ENCODE measurements at regions not wholly inside any gene's neighbourhood (a gene's known extent, or its start where the extent isn't known, plus 50 kb on each side); places are given as distances from the start of the nearest gene placed in this dataset.

DNA sequence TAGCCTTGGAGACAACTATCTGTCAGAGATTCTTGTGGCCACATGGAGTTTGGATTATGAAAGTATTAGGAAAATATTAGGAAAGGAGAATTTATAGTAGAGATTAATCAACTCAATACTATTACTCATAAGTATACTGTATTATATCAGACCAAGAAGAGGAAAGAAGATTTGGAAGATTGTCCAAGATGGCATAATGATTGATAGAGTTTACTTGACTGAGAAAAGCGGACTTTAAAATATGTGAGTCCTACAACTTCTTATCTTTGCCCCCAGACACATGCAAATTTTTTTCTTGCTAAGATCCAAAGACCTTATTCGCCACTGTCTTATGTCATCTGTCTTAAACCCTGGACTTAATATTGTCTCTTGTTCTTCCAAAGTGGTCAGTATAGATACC, 54.8 kb upstream of the SHISA3 start:
- TF ChIP-seq, protein P1, sequence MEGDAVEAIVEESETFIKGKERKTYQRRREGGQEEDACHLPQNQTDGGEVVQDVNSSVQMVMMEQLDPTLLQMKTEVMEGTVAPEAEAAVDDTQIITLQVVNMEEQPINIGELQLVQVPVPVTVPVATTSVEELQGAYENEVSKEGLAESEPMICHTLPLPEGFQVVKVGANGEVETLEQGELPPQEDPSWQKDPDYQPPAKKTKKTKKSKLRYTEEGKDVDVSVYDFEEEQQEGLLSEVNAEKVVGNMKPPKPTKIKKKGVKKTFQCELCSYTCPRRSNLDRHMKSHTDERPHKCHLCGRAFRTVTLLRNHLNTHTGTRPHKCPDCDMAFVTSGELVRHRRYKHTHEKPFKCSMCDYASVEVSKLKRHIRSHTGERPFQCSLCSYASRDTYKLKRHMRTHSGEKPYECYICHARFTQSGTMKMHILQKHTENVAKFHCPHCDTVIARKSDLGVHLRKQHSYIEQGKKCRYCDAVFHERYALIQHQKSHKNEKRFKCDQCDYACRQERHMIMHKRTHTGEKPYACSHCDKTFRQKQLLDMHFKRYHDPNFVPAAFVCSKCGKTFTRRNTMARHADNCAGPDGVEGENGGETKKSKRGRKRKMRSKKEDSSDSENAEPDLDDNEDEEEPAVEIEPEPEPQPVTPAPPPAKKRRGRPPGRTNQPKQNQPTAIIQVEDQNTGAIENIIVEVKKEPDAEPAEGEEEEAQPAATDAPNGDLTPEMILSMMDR (IDR thresholded peaks at IDR 0.05; ENCODE audit: low read length) = no peak
- no peak for TF ChIP-seq EZH2phosphoT487 (IDR thresholded peaks at IDR 0.05; ENCODE audit: low read length)
